Spleen (tissue), 11 donors: ENCODE measurements at regions not wholly inside any gene's neighbourhood (a gene's known extent, or its start where the extent isn't known, plus 50 kb on each side); places are given as distances from the start of the nearest gene placed in this dataset.

Experiments used
- DNase-seq: peaks from one replicate; pipeline ENCODE4 v3.0.0-alpha.2; 2020
- H3K27ac ChIP-seq, 8 donors: fragments of 200-600 bp; sonication (generic) in 7 of 8; 1 replicate in 4 of 8; 2 replicates in 4 of 8; pipeline versions ENCODE4 v1.5.0 to v1.8.0; 2016 to 2021; ENCODE audit warnings: inconsistent platforms in 4 of 8, mild to moderate bottlenecking in 4 of 8, moderate library complexity in 1 of 8
- H3K27me3 ChIP-seq, 7 donors: fragments of 200-600 bp; sonication (generic) in 6 of 7; replicated peaks in 1 of 7; 1 replicate in 4 of 7; 2 replicates in 3 of 7; pipeline versions ENCODE4 v1.5.0 to v1.8.0; 2016 to 2021; ENCODE audit warnings: inconsistent platforms in 3 of 7, mild to moderate bottlenecking in 1 of 7
- H3K36me3 ChIP-seq, 6 donors: fragments of 200-600 bp; sonication (generic) in 5 of 6; 1 replicate in 4 of 6; 2 replicates in 2 of 6; pipeline versions ENCODE4 v1.5.0 to v1.8.0; 2016 to 2021; ENCODE audit warnings: inconsistent platforms in 2 of 6
- H3K4me1 ChIP-seq, 6 donors: fragments of 200-600 bp; sonication (generic) in 5 of 6; 1 replicate in 3 of 6; 2 replicates in 3 of 6; pipeline versions ENCODE4 v1.5.0 to v1.8.0; 2016 to 2021; ENCODE audit warnings: inconsistent platforms in 3 of 6
- H3K4me3 ChIP-seq, 8 donors: fragments of 200-600 bp; sonication (generic) in 7 of 8; 1 replicate in 4 of 8; 2 replicates in 4 of 8; pipeline versions ENCODE4 v1.5.0 to v1.8.0; 2016 to 2021; ENCODE audit warnings: inconsistent platforms in 4 of 8, mild to moderate bottlenecking in 4 of 8, moderate library complexity in 2 of 8
- H3K9me3 ChIP-seq, 8 donors: fragments of 200-600 bp; sonication (generic) in 7 of 8; 1 replicate in 4 of 8; 2 replicates in 4 of 8; pipeline versions ENCODE4 v1.5.0 to v1.8.0; 2016 to 2021; ENCODE audit warnings: inconsistent platforms in 4 of 8
- CTCF ChIP-seq, 11 experiments: fragments of 200-600 bp in 7 of 11; fragments of 450-650 bp in 4 of 11; sonication (generic) in 4 of 11; IDR thresholded peaks in 8 of 11; conservative IDR thresholded peaks in 3 of 11; 1 replicate in 7 of 11; 2 replicates in 4 of 11; pipeline versions ENCODE4 v1.4.0 to v1.8.0; 2016 to 2021; ENCODE audit warnings: antibody characterized with exemption in 11 of 11, inconsistent platforms in 4 of 11, mild to moderate bottlenecking in 1 of 11
- POLR2A ChIP-seq, 3 donors: fragments of 450-650 bp; IDR thresholded peaks; one replicate each; pipeline ENCODE4 v1.5.1; 2017; ENCODE audit warnings: antibody characterized with exemption in 3 of 3, mild to moderate bottlenecking in 1 of 3
- POLR2AphosphoS5 ChIP-seq, 3 donors: sonication (generic); formaldehyde crosslinking; IDR thresholded peaks; one replicate each; pipeline ENCODE4 v1.5.1; 2017; ENCODE audit warnings: antibody characterized with exemption in 3 of 3
- WGBS, 5 donors: extraction: QIAGEN DNeasy Blood & Tissue Kit in 3 of 5; methylation state at CpG; one replicate each; pipeline versions ENCODE4 v1.1.5 to v1.1.7; 2013 to 2018; 5-methylcytosine and 5-hydroxymethylcytosine counted together
- intact Hi-C: fragments of 100-400 bp; cut with DNase I; formaldehyde crosslinking; loops from one replicate; pipeline ENCODE4 v1.15.0; 2023; ENCODE audit warnings: low total_unique reads
- donor health status: healthy with polysubstance abuse.
- donor health status: DM: no; HTN: no; CAD: no; lungs with moderate emphysema.
- donor health status: DM: no; HTN: no; CAD: no.
- donor health status: Bipolar disorder and iron deficiency.
- donor health status: healthy.
- donor health status: DM: no; HTN: no; CAD: no.
- donor health status: DM: yes; HTN: yes; CAD: no.

- H3K27me3 ChIP-seq, result peaks cover 0 to 13% (median 4%) of the 10 kb centered on the region in 7 donors
- no peak overlapping the region for H3K4me3 ChIP-seq
- H3K9me3 ChIP-seq, result no peaks in the 10 kb centered on the region
- H3K4me1 ChIP-seq, result peaks cover 0 to 19% (median 4%) of the 10 kb centered on the region in 6 donors
- intact Hi-C loops, result no loop called here
- H3K27ac ChIP-seq, result no peak overlapping the region
- TF ChIP-seq CTCF (IDR thresholded peaks at IDR 0.05 in 8 of 11, conservative IDR thresholded peaks at IDR 0.05 in 3 of 11), result no peak
- no peaks in the 10 kb centered on the region for H3K36me3 ChIP-seq
- DNase-seq, result no peak
- WGBS, 5 donors, result 88 to 99% (median 95%) methylated on average over 5 of the region's 5 CpGs
These were observed 645.7 kb upstream of the DIPK2B start for GRCh38 chrX:45846328-45846727.

- H3K27me3 ChIP-seq, result peaks cover 0 to under 1% (median 0%) of the 10 kb centered on the region in 7 donors
- no peaks in the 10 kb centered on the region for H3K36me3 ChIP-seq
- no peak for DNase-seq
- TF ChIP-seq POLR2A (IDR thresholded peaks at IDR 0.05) (no peak), CTCF (IDR thresholded peaks at IDR 0.05 in 8 of 11, conservative IDR thresholded peaks at IDR 0.05 in 3 of 11) (no peak), POLR2AphosphoS5 (IDR thresholded peaks at IDR 0.05) (no peak)
- whole genome bisulfite sequencing, 5 donors, result 69 to 84% (median 83%) methylated on average over 5 of the region's 5 CpGs
- no peak overlapping the region for H3K27ac ChIP-seq
- peaks cover 0 to 8% (median 4%) of the 10 kb centered on the region in 6 donors for H3K4me1 ChIP-seq
- no peaks in the 10 kb centered on the region for H3K9me3 ChIP-seq
- no peak overlapping the region for H3K4me3 ChIP-seq
- intact Hi-C loops, result no loop called here
These were observed 644.5 kb upstream of the DIPK2B start for GRCh38 chrX:45845142-45845541.

- DNase-seq, result no peak
- no peak for TF ChIP-seq POLR2A (IDR thresholded peaks at IDR 0.05)
- peak in 1 of 11 experiments; percentile 15 for TF ChIP-seq CTCF (IDR thresholded peaks at IDR 0.05 in 8 of 11, conservative IDR thresholded peaks at IDR 0.05 in 3 of 11)
- no peak for TF ChIP-seq POLR2AphosphoS5 (IDR thresholded peaks at IDR 0.05)
- H3K9me3 ChIP-seq, result no peaks in the 10 kb centered on the region
- WGBS, 5 donors, result 16 to 52% (median 31%) methylated on average over 1 of the region's 1 CpG
- H3K4me3 ChIP-seq, result no peak overlapping the region
- no peak overlapping the region for H3K27ac ChIP-seq
- H3K36me3 ChIP-seq, result no peaks in the 10 kb centered on the region
- intact Hi-C loops, result no loop called here
- H3K27me3 ChIP-seq, result no peaks in the 10 kb centered on the region
- no peaks in the 10 kb centered on the region for H3K4me1 ChIP-seq
These were observed 642.8 kb upstream of the DIPK2B start for GRCh38 chrX:45843518-45843917.

- no peak for DNase-seq
- intact Hi-C loops, result no loop called here
These were observed 642.2 kb upstream of the DIPK2B start for GRCh38 chrX:45842926-45843315.

More at GRCh38 chrX:45842926-45843315, 642.2 kb upstream of the DIPK2B start:
- Histone ChIP-seq H3K27me3 (no peaks in the 10 kb centered on the region), H3K36me3 (no peaks in the 10 kb centered on the region), H3K4me1 (no peaks in the 10 kb centered on the region), H3K4me3 (no peak overlapping the region), H3K9me3 (no peaks in the 10 kb centered on the region), H3K27ac (no peak overlapping the region)
- WGBS, 5 donors, result 67 to 100% (median 89%) methylated on average over 1 of the region's 1 CpG
- TF ChIP-seq CTCF (IDR thresholded peaks at IDR 0.05 in 8 of 11, conservative IDR thresholded peaks at IDR 0.05 in 3 of 11), result no peak
- TF ChIP-seq POLR2AphosphoS5 (IDR thresholded peaks at IDR 0.05), result no peak
